DND-41 (cell line): ENCODE measurements at regions not wholly inside any gene's neighbourhood (a gene's known extent, or its start where the extent isn't known, plus 50 kb on each side); places are given as distances from the start of the nearest gene placed in this dataset.

ENCODE experiments used
- ATAC-seq: fragments of 200-7000 bp; cut with Tn5 transposase; 3 replicates; pipeline ENCODE4 v1.9.1; 2021; ENCODE audit warnings: low read depth; ENCODE audit not compliant: insufficient read depth
- DNase-seq: peaks from one replicate; pipeline ENCODE4 v3.0.0-alpha.2; 2020
- H2AFZ ChIP-seq: 2 replicates; pipeline ENCODE4 v1.6.0; 2012; ENCODE audit warnings: low read depth, low read length
- H3K27ac ChIP-seq: 2 replicates; pipeline ENCODE4 v1.5.1; 2012; ENCODE audit warnings: low read length, inconsistent platforms
- H3K27me3 ChIP-seq: fragments of 200-600 bp; sonication (generic); 2 replicates; pipeline ENCODE4 v1.6.0; 2012; ENCODE audit warnings: low read length, mild to moderate bottlenecking, inconsistent platforms; ENCODE audit not compliant: insufficient read depth, poor library complexity
- H3K36me3 ChIP-seq: 2 replicates; pipeline ENCODE4 v1.5.1; 2012; ENCODE audit warnings: low read length, inconsistent platforms; ENCODE audit not compliant: insufficient read depth
- H3K4me1 ChIP-seq: 2 replicates; pipeline ENCODE4 v1.5.1; 2012; ENCODE audit warnings: mild to moderate bottlenecking, low read length; ENCODE audit not compliant: insufficient read depth
- H3K4me2 ChIP-seq: 2 replicates; pipeline ENCODE4 v1.6.0; 2012; ENCODE audit warnings: mild to moderate bottlenecking, moderate library complexity, low read length, inconsistent platforms; ENCODE audit not compliant: insufficient read depth
- H3K4me3 ChIP-seq, 2 experiments: fragments of 200-600 bp in 1 of 2; shearing (Covaris generic) in 1 of 2; 2 replicates each; pipeline ENCODE4 v1.5.1; 2012 to 2016; ENCODE audit warnings: inconsistent platforms in 2 of 2, low read length in 2 of 2, mild to moderate bottlenecking in 2 of 2, low read depth in 1 of 2, moderate library complexity in 1 of 2
- H3K79me2 ChIP-seq: 2 replicates; pipeline ENCODE4 v1.6.0; 2012; ENCODE audit warnings: low read length, inconsistent platforms; ENCODE audit not compliant: insufficient read depth
- H3K9ac ChIP-seq: 2 replicates; pipeline ENCODE4 v1.6.0; 2012; ENCODE audit warnings: low read depth, mild to moderate bottlenecking, inconsistent platforms, low read length, moderate library complexity
- H3K9me3 ChIP-seq: 2 replicates; pipeline ENCODE4 v1.5.1; 2012; ENCODE audit warnings: low read length, moderate library complexity, mild to moderate bottlenecking, inconsistent platforms; ENCODE audit not compliant: insufficient read depth, severe bottlenecking
- H4K20me1 ChIP-seq: 2 replicates; pipeline ENCODE4 v1.6.0; 2012; ENCODE audit warnings: low read length; ENCODE audit not compliant: insufficient read depth
- CTCF ChIP-seq: IDR thresholded peaks from 2 replicates; pipeline ENCODE4 v1.5.1; 2012; ENCODE audit warnings: borderline replicate concordance, low read length, moderate library complexity, mild to moderate bottlenecking; ENCODE audit not compliant: poor library complexity, severe bottlenecking; ENCODE audit errors: extremely low read depth
- EZH2 ChIP-seq: IDR thresholded peaks from 3 replicates; pipeline ENCODE4 v1.6.1; 2012; ENCODE audit warnings: borderline replicate concordance, low read depth, mild to moderate bottlenecking, moderate library complexity, low read length, inconsistent platforms; ENCODE audit not compliant: severe bottlenecking

- Histone ChIP-seq H3K9me3 (no peaks in the 10 kb centered on the region), H4K20me1 (no peaks in the 10 kb centered on the region), H3K27me3 (no peaks in the 10 kb centered on the region), H3K9ac (no peak overlapping the region), H3K4me2 (no peak overlapping the region), H2AFZ (no peak overlapping the region), H3K27ac (no peak overlapping the region), H3K4me1 (no peaks in the 10 kb centered on the region), H3K4me3 (no peak overlapping the region), H3K36me3 (no peaks in the 10 kb centered on the region), H3K79me2 (no peaks in the 10 kb centered on the region)
- DNase-seq (no peak), ATAC-seq (no peak)
- TF ChIP-seq EZH2 (no peak), CTCF (no peak)
Measured at GRCh38 chr3:20543535-20544226, 357.7 kb upstream of the SGO1 start.

GRCh38 chr3:20540066-20540465 lies 354.1 kb upstream of the SGO1 start:
- DNase-seq (no peak), ATAC-seq (no peak)
- Histone ChIP-seq H3K4me3 (no peak overlapping the region), H3K9me3 (no peaks in the 10 kb centered on the region), H3K9ac (no peak overlapping the region), H3K36me3 (no peaks in the 10 kb centered on the region), H3K27ac (no peak overlapping the region), H3K27me3 (no peaks in the 10 kb centered on the region), H4K20me1 (no peaks in the 10 kb centered on the region), H3K4me1 (no peaks in the 10 kb centered on the region), H3K4me2 (no peak overlapping the region), H2AFZ (no peak overlapping the region), H3K79me2 (no peaks in the 10 kb centered on the region)
- TF ChIP-seq EZH2: no peak
- no peak for TF ChIP-seq CTCF

GRCh38 chr3:20539666-20540065 lies 353.7 kb upstream of the SGO1 start:
- Histone ChIP-seq H3K27me3 (no peaks in the 10 kb centered on the region), H3K4me3 (no peak overlapping the region), H3K9ac (no peak overlapping the region), H3K4me1 (no peaks in the 10 kb centered on the region), H3K79me2 (no peaks in the 10 kb centered on the region), H3K9me3 (no peaks in the 10 kb centered on the region), H3K27ac (no peak overlapping the region), H3K4me2 (no peak overlapping the region), H3K36me3 (no peaks in the 10 kb centered on the region), H4K20me1 (no peaks in the 10 kb centered on the region), H2AFZ (no peak overlapping the region)
- no peak for TF ChIP-seq CTCF
- TF ChIP-seq EZH2: no peak
- DNase-seq (no peak), ATAC-seq (no peak)
